ENCODE measurements at regions not wholly inside any gene's neighbourhood (a gene's known extent, or its start where the extent isn't known, plus 50 kb on each side); places are given as distances from the start of the nearest gene placed in this dataset.

GRCh38 chr3:28859897-28860296 lies 421.0 kb upstream of the RBMS3 start:
- Mint-ChIP-seq H3K36me3 (no peaks in the 10 kb centered on the region), H3K4me3 (no peak overlapping the region), H3K4me1 (no peaks in the 10 kb centered on the region), H3K27ac (no peak overlapping the region), H3K9me3 (no peaks in the 10 kb centered on the region), H3K27me3 (ENCODE audit: low read depth in 2 of 2) (no peaks in the 10 kb centered on the region)
- no peak for TF ChIP-seq CTCF (IDR thresholded peaks at IDR 0.05)
- Histone ChIP-seq H3K36me3 (ENCODE audit: control insufficient read depth, insufficient read depth, low read length) (no peaks in the 10 kb centered on the region), H3K4me1 (ENCODE audit: control insufficient read depth, insufficient read depth, low read length) (no peaks in the 10 kb centered on the region), H3K27me3 (ENCODE audit: control insufficient read depth, insufficient read depth, low read length) (no peaks in the 10 kb centered on the region), H3K4me3 (ENCODE audit: low read length) (no peak overlapping the region), H3K27ac (ENCODE audit: low read length) (no peak overlapping the region), H3K9me3 (ENCODE audit: control insufficient read depth, insufficient read depth, low read length) (no peaks in the 10 kb centered on the region)
- DNase-seq (no peak), ATAC-seq (no peak)
- intact Hi-C loops (cut with micrococcal nuclease) = no loop called here

- peaks cover 0 to 1% of the 10 kb centered on the region in 2 donors for H3K9me3 Mint-ChIP-seq
- WGBS (ENCODE audit: insufficient coverage) = 9% methylated on average over 3 of the region's 4 CpGs
Measured at GRCh38 chr3:28860307-28860706, 420.6 kb upstream of the RBMS3 start.

GRCh38 chr3:28863186-28863585 lies 417.7 kb upstream of the RBMS3 start:
- no peak for ATAC-seq
- WGBS (ENCODE audit: insufficient coverage) = 92% methylated on average over 7 of the region's 7 CpGs
- H3K27ac ChIP-seq (ENCODE audit: low read length) = no peak overlapping the region
- H3K27ac Mint-ChIP-seq = no peak overlapping the region
- intact Hi-C loops (cut with micrococcal nuclease) = no loop called here
- DNase-seq = no peak
- H3K4me3 Mint-ChIP-seq = no peak overlapping the region
- no peaks in the 10 kb centered on the region for H3K9me3 ChIP-seq (ENCODE audit: control insufficient read depth, insufficient read depth, low read length)
- peaks cover 2 to 4% of the 10 kb centered on the region in 2 donors for H3K9me3 Mint-ChIP-seq
- no peaks in the 10 kb centered on the region for H3K4me1 Mint-ChIP-seq
- TF ChIP-seq CTCF (IDR thresholded peaks at IDR 0.05) = no peak
- H3K36me3 Mint-ChIP-seq = no peaks in the 10 kb centered on the region
- H3K27me3 Mint-ChIP-seq (ENCODE audit: low read depth in 2 of 2) = no peaks in the 10 kb centered on the region
- H3K4me1 ChIP-seq (ENCODE audit: control insufficient read depth, insufficient read depth, low read length) = no peaks in the 10 kb centered on the region
- no peaks in the 10 kb centered on the region for H3K36me3 ChIP-seq (ENCODE audit: control insufficient read depth, insufficient read depth, low read length)
- no peaks in the 10 kb centered on the region for H3K27me3 ChIP-seq (ENCODE audit: control insufficient read depth, insufficient read depth, low read length)
- no peak overlapping the region for H3K4me3 ChIP-seq (ENCODE audit: low read length)

More at GRCh38 chr3:28860307-28860706, 420.6 kb upstream of the RBMS3 start:
- Histone ChIP-seq H3K36me3 (ENCODE audit: control insufficient read depth, insufficient read depth, low read length) (no peaks in the 10 kb centered on the region), H3K9me3 (ENCODE audit: control insufficient read depth, insufficient read depth, low read length) (no peaks in the 10 kb centered on the region), H3K27ac (ENCODE audit: low read length) (no peak overlapping the region), H3K4me3 (ENCODE audit: low read length) (no peak overlapping the region), H3K27me3 (ENCODE audit: control insufficient read depth, insufficient read depth, low read length) (no peaks in the 10 kb centered on the region), H3K4me1 (ENCODE audit: control insufficient read depth, insufficient read depth, low read length) (no peaks in the 10 kb centered on the region)
- no peak for DNase-seq
- intact Hi-C loops (cut with micrococcal nuclease) = no loop called here
- TF ChIP-seq CTCF (IDR thresholded peaks at IDR 0.05) = no peak
- Mint-ChIP-seq H3K27me3 (ENCODE audit: low read depth in 2 of 2) (no peaks in the 10 kb centered on the region), H3K4me3 (no peak overlapping the region), H3K36me3 (no peaks in the 10 kb centered on the region), H3K4me1 (no peaks in the 10 kb centered on the region), H3K27ac (no peak overlapping the region)
- no peak for ATAC-seq

- peaks cover 6 to 7% of the 10 kb centered on the region in 2 donors for H3K9me3 Mint-ChIP-seq
- WGBS (ENCODE audit: insufficient coverage) = 46% methylated on average over 1 of the region's 2 CpGs
- no peak overlapping the region for H3K27ac Mint-ChIP-seq
- H3K4me1 Mint-ChIP-seq = no peaks in the 10 kb centered on the region
- intact Hi-C loops (cut with micrococcal nuclease) = no loop called here
- Histone ChIP-seq H3K9me3 (ENCODE audit: control insufficient read depth, insufficient read depth, low read length) (no peaks in the 10 kb centered on the region), H3K4me1 (ENCODE audit: control insufficient read depth, insufficient read depth, low read length) (no peaks in the 10 kb centered on the region), H3K4me3 (ENCODE audit: low read length) (no peak overlapping the region), H3K27me3 (ENCODE audit: control insufficient read depth, insufficient read depth, low read length) (no peaks in the 10 kb centered on the region), H3K36me3 (ENCODE audit: control insufficient read depth, insufficient read depth, low read length) (no peaks in the 10 kb centered on the region), H3K27ac (ENCODE audit: low read length) (no peak overlapping the region)
- no peaks in the 10 kb centered on the region for H3K36me3 Mint-ChIP-seq
- no peak for DNase-seq
- no peak for ATAC-seq
- H3K4me3 Mint-ChIP-seq = no peak overlapping the region
- no peaks in the 10 kb centered on the region for H3K27me3 Mint-ChIP-seq (ENCODE audit: low read depth in 2 of 2)
- no peak for TF ChIP-seq CTCF (IDR thresholded peaks at IDR 0.05)
Measured at GRCh38 chr3:28867836-28868235, 413.0 kb upstream of the RBMS3 start.
